GM12865 (cell line): ENCODE measurements at regions not wholly inside any gene's neighbourhood (a gene's known extent, or its start where the extent isn't known, plus 50 kb on each side); places are given as distances from the start of the nearest gene placed in this dataset.

Source experiments
- DNase-seq: peaks from one replicate; pipeline ENCODE4 v3.0.0; 2010; ENCODE audit warnings: low read depth
- H3K4me3 ChIP-seq: 2 replicates; pipeline ENCODE4 v1.5.1; 2011; ENCODE audit warnings: mild to moderate bottlenecking, low read depth, low read length, control low read depth
- TF ChIP-seq, protein P1 (sequence below): IDR thresholded peaks from 2 replicates; pipeline ENCODE4 v1.5.1; 2011; ENCODE audit warnings: low read length, control low read depth, low read depth, inconsistent platforms; ENCODE audit not compliant: insufficient read depth; ENCODE audit errors: missing control alignments

DNA sequence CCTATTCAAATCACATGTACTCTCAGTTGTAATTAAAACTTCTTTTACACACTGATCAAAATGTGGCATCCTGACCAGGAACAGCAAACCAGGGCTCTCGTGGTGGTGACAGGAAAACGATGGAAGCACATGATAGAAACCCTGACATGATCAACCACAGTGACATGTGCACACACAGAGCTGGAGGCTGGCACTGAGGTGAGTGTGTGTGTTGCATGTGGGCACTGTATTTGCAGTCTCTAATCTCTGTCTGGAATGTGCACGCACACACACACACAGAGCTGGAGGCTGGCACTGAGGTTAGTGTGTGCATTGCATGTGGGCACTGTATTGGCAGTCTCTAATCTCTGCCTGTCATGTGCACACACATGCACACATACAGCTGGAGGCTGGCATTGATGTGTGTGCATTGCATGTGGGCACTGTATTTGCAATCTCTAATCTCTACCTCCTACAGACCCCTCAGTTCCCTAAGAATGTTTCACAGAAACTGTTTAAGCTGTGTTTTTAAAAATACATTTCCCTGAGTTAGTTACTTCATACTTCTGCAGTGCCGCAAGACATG, 406.9 kb downstream of the SFMBT2 start:
- no peak for DNase-seq
- H3K4me3 ChIP-seq: no peak overlapping the region
- TF ChIP-seq, protein P1, sequence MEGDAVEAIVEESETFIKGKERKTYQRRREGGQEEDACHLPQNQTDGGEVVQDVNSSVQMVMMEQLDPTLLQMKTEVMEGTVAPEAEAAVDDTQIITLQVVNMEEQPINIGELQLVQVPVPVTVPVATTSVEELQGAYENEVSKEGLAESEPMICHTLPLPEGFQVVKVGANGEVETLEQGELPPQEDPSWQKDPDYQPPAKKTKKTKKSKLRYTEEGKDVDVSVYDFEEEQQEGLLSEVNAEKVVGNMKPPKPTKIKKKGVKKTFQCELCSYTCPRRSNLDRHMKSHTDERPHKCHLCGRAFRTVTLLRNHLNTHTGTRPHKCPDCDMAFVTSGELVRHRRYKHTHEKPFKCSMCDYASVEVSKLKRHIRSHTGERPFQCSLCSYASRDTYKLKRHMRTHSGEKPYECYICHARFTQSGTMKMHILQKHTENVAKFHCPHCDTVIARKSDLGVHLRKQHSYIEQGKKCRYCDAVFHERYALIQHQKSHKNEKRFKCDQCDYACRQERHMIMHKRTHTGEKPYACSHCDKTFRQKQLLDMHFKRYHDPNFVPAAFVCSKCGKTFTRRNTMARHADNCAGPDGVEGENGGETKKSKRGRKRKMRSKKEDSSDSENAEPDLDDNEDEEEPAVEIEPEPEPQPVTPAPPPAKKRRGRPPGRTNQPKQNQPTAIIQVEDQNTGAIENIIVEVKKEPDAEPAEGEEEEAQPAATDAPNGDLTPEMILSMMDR: no peak

DNA sequence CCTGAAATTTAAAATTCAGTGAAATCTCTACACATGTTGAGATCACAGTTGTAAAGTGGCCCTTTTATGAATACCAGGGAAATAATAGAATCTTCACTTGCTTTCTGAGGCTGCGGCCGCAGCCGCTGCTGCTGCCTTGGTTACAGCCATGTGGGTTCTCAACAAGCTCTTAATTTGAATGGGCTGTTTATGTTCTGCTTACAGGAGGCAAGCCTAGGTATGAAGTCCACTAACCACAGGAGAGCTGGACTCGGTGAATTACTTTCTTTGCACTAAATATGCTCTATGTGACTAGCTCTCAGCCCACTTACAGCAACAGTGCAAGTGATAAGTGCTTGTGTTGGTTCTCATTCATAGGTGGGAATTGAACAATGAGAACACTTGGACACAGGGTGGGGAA, 410.8 kb downstream of the SFMBT2 start:
- no peak overlapping the region for H3K4me3 ChIP-seq
- no peak for DNase-seq
- TF ChIP-seq, protein P1: no peak

DNA sequence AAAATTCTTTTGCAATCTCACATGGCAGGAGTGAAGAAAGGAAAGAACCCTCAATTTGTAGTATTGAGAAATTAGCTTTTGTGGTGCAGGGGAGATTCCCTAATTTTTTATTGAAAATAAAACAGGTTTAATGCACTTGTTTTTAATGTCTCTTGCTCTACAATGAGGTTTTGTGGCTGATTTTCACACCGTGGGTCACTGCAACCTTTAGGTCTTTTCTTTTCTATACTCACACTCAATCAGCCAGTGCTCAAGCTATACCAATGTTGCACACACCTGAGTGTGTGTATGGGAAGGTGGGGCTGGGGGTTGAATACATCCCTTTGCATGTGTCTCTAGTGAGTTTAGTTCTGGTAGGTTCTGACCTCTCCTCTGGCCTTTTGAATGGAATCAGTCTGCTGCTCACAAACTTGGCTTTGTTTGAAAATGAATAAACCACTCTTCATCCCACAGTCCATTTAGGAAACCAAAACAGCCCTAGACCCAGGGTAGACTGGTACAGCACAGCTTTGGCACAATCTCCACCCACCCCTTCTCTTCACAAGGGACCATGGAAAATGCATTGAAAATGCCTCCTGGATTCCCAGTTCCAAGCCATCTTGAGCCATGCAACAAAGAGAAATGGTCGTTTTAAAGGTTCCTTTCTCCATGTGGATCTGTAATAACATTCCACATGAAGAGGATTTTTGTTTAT, 411.5 kb downstream of the SFMBT2 start:
- no peak overlapping the region for H3K4me3 ChIP-seq
- TF ChIP-seq, protein P1: no peak
- DNase-seq: no peak

DNA sequence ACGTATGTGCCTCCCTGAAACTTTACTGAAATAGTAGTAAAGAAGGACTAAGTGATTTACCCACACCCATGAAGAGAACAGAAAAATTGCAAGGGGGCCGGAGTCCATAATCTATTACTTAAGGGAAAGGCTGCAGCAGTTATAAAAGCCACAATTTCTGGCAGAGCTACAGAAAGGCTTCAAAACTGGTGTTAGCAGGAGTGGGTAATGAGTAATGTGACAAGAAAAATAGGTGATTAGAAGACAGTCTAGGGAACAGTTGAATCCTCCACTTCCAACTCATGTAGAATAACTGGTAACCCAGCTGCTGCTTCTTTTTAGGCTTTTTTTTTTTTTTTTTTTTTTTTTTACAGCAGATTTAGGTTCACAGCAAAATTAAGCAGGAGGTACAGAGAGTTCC, 413.3 kb downstream of the SFMBT2 start:
- no peak for DNase-seq
- TF ChIP-seq, protein P1: no peak
- H3K4me3 ChIP-seq: no peak overlapping the region

DNA sequence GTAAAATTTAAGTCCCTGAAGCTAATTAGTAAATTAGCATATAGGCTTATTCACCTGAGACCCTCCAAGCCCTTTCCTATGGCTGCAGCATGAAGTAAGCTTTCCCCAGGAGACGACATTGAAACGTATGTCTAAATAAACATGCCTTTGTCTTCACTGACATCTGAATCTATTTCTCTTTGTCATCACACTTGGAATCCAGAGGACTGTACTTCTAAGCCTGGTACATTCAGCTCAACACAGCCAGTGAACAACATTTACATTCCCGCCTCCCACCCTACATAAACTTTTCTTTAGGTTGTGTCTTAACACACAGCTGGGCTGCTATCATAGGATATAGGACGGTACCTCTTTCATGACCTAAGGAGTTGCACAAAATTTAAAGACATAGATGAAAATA, 414.4 kb downstream of the SFMBT2 start:
- H3K4me3 ChIP-seq: no peak overlapping the region
- no peak for DNase-seq
- TF ChIP-seq, protein P1: no peak

DNA sequence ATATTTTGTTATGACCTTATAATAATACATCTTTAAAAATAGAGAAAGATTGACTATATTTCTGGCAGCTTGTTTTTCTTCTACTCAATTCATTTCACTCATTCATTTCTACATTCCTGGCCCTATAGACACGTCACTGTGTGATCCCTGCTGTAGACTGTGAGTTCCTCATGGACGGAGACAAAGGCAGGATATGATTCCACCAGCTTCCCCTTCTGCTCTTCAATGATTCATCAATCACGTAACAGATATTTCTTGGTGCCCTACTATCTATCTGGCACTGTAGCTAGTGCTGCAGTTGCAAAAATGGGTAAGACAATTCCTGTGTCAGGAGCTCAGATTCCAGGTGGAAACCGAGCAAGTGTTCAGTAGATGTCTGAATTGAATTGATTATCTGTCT, 415.0 kb downstream of the SFMBT2 start:
- TF ChIP-seq, protein P1: no peak
- DNase-seq: no peak
- H3K4me3 ChIP-seq: no peak overlapping the region

DNA sequence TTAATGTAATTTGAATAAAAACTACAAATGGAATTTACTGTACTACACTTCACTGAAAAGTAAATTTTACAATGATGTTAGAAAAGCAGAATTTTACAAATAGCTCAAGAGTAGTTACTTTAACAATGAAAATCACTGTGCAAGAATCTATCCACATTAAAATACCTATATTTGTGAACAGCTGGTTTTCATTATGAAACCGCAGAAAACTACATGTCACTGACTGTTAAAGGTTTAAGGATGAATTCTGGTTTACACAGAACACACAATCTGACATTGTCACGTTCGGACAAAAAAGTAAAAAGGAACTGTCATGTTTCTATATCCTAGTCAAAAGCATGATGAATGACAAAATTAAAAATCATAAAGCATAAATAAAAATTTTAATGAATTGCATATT, 415.3 kb upstream of the PRKCQ start:
- H3K4me3 ChIP-seq: no peak overlapping the region
- DNase-seq: no peak
- TF ChIP-seq, protein P1: no peak
